PC-9 (cell line): ENCODE measurements at regions not wholly inside any gene's neighbourhood (a gene's known extent, or its start where the extent isn't known, plus 50 kb on each side); places are given as distances from the start of the nearest gene placed in this dataset.

ENCODE experiments used
- BruUV-seq: library from RNA; stranded (reverse); fragments of 400-500 nt; replicated peaks from 2 replicates; lab custom pipeline; 2021; lab: Mats Ljungman, UMichigan
- CTCF ChIA-PET: fragments of 300-600 bp; sonication (Branson Sonifier 250); formaldehyde crosslinking; loops from one replicate; lab custom pipeline; 2022; ENCODE audit warnings: antibody characterized with exemption; lab: Charles Lee
- POLR2A ChIA-PET: fragments of 300-600 bp; sonication (Branson Sonifier 250); formaldehyde crosslinking; loops from one replicate; lab custom pipeline; 2022; ENCODE audit warnings: antibody characterized with exemption; ENCODE audit not compliant: unreplicated experiment; lab: Charles Lee
- DNase-seq, 2 experiments: peaks; one replicate each; pipeline versions ENCODE4 v3.0.0 to v3.0.0-alpha.2; 2015 to 2022; ENCODE audit warnings: mixed read lengths in 1 of 2
- H2AFZ ChIP-seq: fragments of 200-600 bp; sonication (generic); 2 replicates; pipeline ENCODE4 v1.8.1; 2017; ENCODE audit warnings: antibody characterized with exemption
- H3F3A ChIP-seq: fragments of 200-600 bp; sonication (generic); 2 replicates; pipeline ENCODE4 v1.8.1; 2017; ENCODE audit warnings: antibody characterized with exemption, mild to moderate bottlenecking, low read depth; ENCODE audit not compliant: insufficient read depth
- H3K27ac ChIP-seq: fragments of 200-600 bp; sonication (generic); 2 replicates; pipeline ENCODE4 v1.6.1; 2016; ENCODE audit warnings: mixed run types
- H3K27me3 ChIP-seq: fragments of 200-600 bp; sonication (generic); 2 replicates; pipeline ENCODE4 v1.6.1; 2016; ENCODE audit warnings: low read depth, mixed run types; ENCODE audit not compliant: insufficient read depth
- H3K36me3 ChIP-seq: fragments of 200-600 bp; sonication (generic); 2 replicates; pipeline ENCODE4 v1.6.1; 2016; ENCODE audit warnings: low read depth, mixed run types
- H3K4me1 ChIP-seq: fragments of 200-600 bp; sonication (generic); replicated peaks from 2 replicates; pipeline ENCODE4 v1.6.1; 2016; ENCODE audit warnings: mixed run types; ENCODE audit not compliant: insufficient read depth
- H3K4me2 ChIP-seq: fragments of 200-600 bp; sonication (generic); 2 replicates; pipeline ENCODE4 v1.6.1; 2017; ENCODE audit warnings: mixed run types
- H3K4me3 ChIP-seq: fragments of 200-600 bp; sonication (generic); 2 replicates; pipeline ENCODE4 v1.6.1; 2016; ENCODE audit warnings: mixed run types
- H3K79me2 ChIP-seq: fragments of 200-600 bp; sonication (generic); 2 replicates; pipeline ENCODE4 v1.6.1; 2017; ENCODE audit warnings: low read depth, mixed run types
- H3K9me2 ChIP-seq: fragments of 200-600 bp; sonication (generic); 2 replicates; pipeline ENCODE4 v1.8.1; 2017; ENCODE audit warnings: mild to moderate bottlenecking; ENCODE audit not compliant: insufficient read depth
- H3K9me3 ChIP-seq: fragments of 200-600 bp; sonication (generic); 2 replicates; pipeline ENCODE4 v1.8.1; 2016; ENCODE audit warnings: low read depth; ENCODE audit not compliant: insufficient read depth
- H4K20me1 ChIP-seq: fragments of 200-600 bp; sonication (generic); 2 replicates; pipeline ENCODE4 v1.8.1; 2017; ENCODE audit not compliant: insufficient read depth
- EZH2 ChIP-seq: fragments of 200-600 bp; sonication (generic); IDR thresholded peaks from 2 replicates; pipeline ENCODE4 v1.8.0; 2017; ENCODE audit warnings: antibody characterized with exemption, low read depth
- intact Hi-C: fragments of 100-400 bp; cut with micrococcal nuclease; formaldehyde crosslinking; loops from one replicate; pipeline ENCODE4 v1.10.0; 2022; ENCODE audit not compliant: unreplicated experiment
- TF ChIP-seq, protein P1 (sequence below): fragments of 200-600 bp; sonication (generic); conservative IDR thresholded peaks from 2 replicates; pipeline ENCODE4 v1.6.1; 2017; ENCODE audit warnings: mixed run types, antibody characterized with exemption, mild to moderate bottlenecking, moderate library complexity

DNA sequence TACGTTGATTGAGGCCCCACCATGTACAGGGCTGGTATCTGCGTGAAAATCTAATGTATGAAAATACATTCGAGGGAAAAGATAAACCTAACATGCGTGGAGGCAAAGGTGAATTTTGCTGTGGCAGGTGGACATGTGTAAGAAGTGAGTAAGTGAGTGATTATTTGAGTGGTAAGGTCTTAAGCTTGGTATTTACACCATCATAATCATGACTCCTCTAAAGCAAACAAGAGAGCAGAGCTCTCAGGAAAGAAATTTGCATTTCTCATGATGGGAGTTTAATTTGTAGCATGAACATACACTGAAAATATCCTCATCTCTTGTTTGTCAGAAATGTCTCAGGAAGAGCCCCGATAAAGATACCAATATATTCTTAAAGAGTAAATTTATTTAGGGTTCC, 260.6 kb downstream of the PSAT1 start:
- Histone ChIP-seq H3K4me2 (no peak overlapping the region), H3K27ac (no peak overlapping the region), H3K36me3 (no peaks in the 10 kb centered on the region), H3K27me3 (peaks cover 7% of the 10 kb centered on the region; the same call in 1 of the 2 replicates), H3K4me3 (no peak overlapping the region), H3K4me1 (no peaks in the 10 kb centered on the region), H3K9me2 (no peaks in the 10 kb centered on the region), H2AFZ (no peak overlapping the region), H4K20me1 (no peaks in the 10 kb centered on the region), H3K79me2 (no peaks in the 10 kb centered on the region), H3K9me3 (no peaks in the 10 kb centered on the region), H3F3A (no peaks in the 10 kb centered on the region)
- CTCF ChIA-PET = interaction anchor here (0.6 kb wide), 1 partner anchor 777 kb away, joined by 3 read pairs; no protein-coding TSS in a partner anchor
- no peak for DNase-seq
- TF ChIP-seq, protein P1, sequence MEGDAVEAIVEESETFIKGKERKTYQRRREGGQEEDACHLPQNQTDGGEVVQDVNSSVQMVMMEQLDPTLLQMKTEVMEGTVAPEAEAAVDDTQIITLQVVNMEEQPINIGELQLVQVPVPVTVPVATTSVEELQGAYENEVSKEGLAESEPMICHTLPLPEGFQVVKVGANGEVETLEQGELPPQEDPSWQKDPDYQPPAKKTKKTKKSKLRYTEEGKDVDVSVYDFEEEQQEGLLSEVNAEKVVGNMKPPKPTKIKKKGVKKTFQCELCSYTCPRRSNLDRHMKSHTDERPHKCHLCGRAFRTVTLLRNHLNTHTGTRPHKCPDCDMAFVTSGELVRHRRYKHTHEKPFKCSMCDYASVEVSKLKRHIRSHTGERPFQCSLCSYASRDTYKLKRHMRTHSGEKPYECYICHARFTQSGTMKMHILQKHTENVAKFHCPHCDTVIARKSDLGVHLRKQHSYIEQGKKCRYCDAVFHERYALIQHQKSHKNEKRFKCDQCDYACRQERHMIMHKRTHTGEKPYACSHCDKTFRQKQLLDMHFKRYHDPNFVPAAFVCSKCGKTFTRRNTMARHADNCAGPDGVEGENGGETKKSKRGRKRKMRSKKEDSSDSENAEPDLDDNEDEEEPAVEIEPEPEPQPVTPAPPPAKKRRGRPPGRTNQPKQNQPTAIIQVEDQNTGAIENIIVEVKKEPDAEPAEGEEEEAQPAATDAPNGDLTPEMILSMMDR = no peak
- no peak for TF ChIP-seq EZH2
- intact Hi-C loops = no loop called here
- POLR2A ChIA-PET = no interaction called here
- BruUV-seq = no TSS peak

DNA sequence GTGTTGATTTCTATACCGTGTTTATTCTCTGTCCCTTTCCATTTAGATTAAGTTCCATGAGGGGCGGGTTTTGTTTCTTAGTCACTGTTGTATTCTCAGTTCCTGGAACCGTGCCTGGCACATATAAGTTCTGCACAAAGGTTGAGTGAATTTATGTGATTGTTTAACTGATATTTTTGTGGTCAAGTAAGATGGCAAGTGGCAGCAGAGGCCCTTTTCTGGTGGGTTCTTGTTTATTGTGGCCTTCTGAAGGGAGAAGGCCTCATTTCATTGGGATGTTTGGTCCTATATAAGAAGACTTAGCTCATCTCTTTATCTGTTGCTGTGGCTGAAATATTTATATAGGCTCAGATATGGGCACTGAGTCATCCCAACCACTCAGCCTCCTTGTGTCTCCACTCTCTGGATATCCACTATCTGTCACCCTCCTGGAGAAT, 262.5 kb downstream of the PSAT1 start:
- TF ChIP-seq, protein P1 = no peak
- no peak for TF ChIP-seq EZH2
- CTCF ChIA-PET = no interaction called here
- BruUV-seq = no TSS peak

DNA sequence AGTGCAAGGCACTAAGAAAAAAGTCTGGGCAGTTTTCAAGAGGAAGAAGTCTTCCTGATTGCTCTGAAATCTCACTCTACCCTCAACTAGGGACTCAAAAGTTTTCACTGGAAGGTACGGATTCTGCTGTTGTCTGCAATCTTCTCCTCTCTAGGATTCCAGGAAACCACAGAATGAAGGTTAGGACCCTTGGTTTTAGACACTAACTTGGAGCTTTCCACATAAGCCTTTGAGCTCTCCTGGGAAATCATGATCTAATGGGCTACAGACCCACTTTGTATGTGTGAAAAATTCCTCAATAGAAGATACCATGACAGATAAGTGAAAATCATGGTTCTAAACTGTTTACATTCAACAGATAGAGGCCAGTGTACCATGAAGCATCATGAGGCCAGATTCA, 265.1 kb downstream of the PSAT1 start:
- H3K4me1 ChIP-seq = no peaks in the 10 kb centered on the region
- no peak overlapping the region for H3K4me2 ChIP-seq
- BruUV-seq = no TSS peak
- no peaks in the 10 kb centered on the region for H4K20me1 ChIP-seq
- TF ChIP-seq EZH2 = no peak
- TF ChIP-seq, protein P1 = no peak
- no peaks in the 10 kb centered on the region for H3K9me2 ChIP-seq
- H2AFZ ChIP-seq = no peak overlapping the region
- peaks cover 7% of the 10 kb centered on the region; the same call in 1 of the 2 replicates for H3K27me3 ChIP-seq
- no peaks in the 10 kb centered on the region for H3K79me2 ChIP-seq
- intact Hi-C loops = no loop called here
- no peaks in the 10 kb centered on the region for H3K36me3 ChIP-seq
- H3F3A ChIP-seq = no peaks in the 10 kb centered on the region
- H3K4me3 ChIP-seq = no peak overlapping the region
- H3K9me3 ChIP-seq = no peaks in the 10 kb centered on the region
- ChIA-PET CTCF (no interaction called here), POLR2A (no interaction called here)
- no peak for DNase-seq
- no peak overlapping the region for H3K27ac ChIP-seq

More for the DNA sequence above, 262.5 kb downstream of the PSAT1 start:
- H3K4me2 ChIP-seq = no peak overlapping the region
- H3K36me3 ChIP-seq = no peaks in the 10 kb centered on the region
- DNase-seq = no peak
- no peak overlapping the region for H3K27ac ChIP-seq
- H3K79me2 ChIP-seq = no peaks in the 10 kb centered on the region
- no peaks in the 10 kb centered on the region for H3K4me1 ChIP-seq
- H3K27me3 ChIP-seq = peaks cover 7% of the 10 kb centered on the region; the same call in 1 of the 2 replicates
- no peaks in the 10 kb centered on the region for H4K20me1 ChIP-seq
- H3K4me3 ChIP-seq = no peak overlapping the region
- H3K9me2 ChIP-seq = no peaks in the 10 kb centered on the region
- no peak overlapping the region for H2AFZ ChIP-seq
- no peaks in the 10 kb centered on the region for H3F3A ChIP-seq
- POLR2A ChIA-PET = no interaction called here
- no peaks in the 10 kb centered on the region for H3K9me3 ChIP-seq
- intact Hi-C loops = no loop called here
